HEK293T (cell line): ENCODE measurements at regions not wholly inside any gene's neighbourhood (a gene's known extent, or its start where the extent isn't known, plus 50 kb on each side); places are given as distances from the start of the nearest gene placed in this dataset.

ENCODE experiments used
- ARNT ChIP-seq: fragments of 450-650 bp; IDR thresholded peaks from 2 replicates; pipeline ENCODE4 v1.6.1; 2017; ENCODE audit warnings: mild to moderate bottlenecking
- CTBP1 ChIP-seq: fragments of 450-650 bp; IDR thresholded peaks from 2 replicates; pipeline ENCODE4 v1.6.1; 2016; ENCODE audit warnings: borderline replicate concordance
- ELF4 ChIP-seq: fragments of 450-650 bp; IDR thresholded peaks from 2 replicates; pipeline ENCODE4 v1.6.1; 2017; ENCODE audit warnings: antibody characterized with exemption
- FOXA1 ChIP-seq: fragments of 450-650 bp; IDR thresholded peaks from 2 replicates; pipeline ENCODE4 v1.6.1; 2016; ENCODE audit warnings: mild to moderate bottlenecking
- FOXM1 ChIP-seq: fragments of 450-650 bp; IDR thresholded peaks from 2 replicates; pipeline ENCODE4 v1.6.1; 2017; ENCODE audit warnings: mild to moderate bottlenecking, borderline replicate concordance
- L3MBTL2 ChIP-seq: fragments of 450-650 bp; conservative IDR thresholded peaks from 2 replicates; pipeline ENCODE4 v1.6.1; 2016; ENCODE audit warnings: mild to moderate bottlenecking
- SP1 ChIP-seq: fragments of 450-650 bp; IDR thresholded peaks from 2 replicates; pipeline ENCODE4 v1.6.1; 2017
- SUZ12 ChIP-seq: fragments of 450-650 bp; IDR thresholded peaks from 2 replicates; pipeline ENCODE4 v1.6.1; 2016; ENCODE audit warnings: mild to moderate bottlenecking
- TARDBP ChIP-seq: fragments of 450-650 bp; IDR thresholded peaks from 2 replicates; pipeline ENCODE4 v1.6.1; 2016
- ZNF384 ChIP-seq: fragments of 450-650 bp; IDR thresholded peaks from 2 replicates; pipeline ENCODE4 v1.6.1; 2016
- TF ChIP-seq, protein P1 (sequence below): fragments of 450-650 bp; IDR thresholded peaks from 2 replicates; pipeline ENCODE4 v1.6.1; 2016

DNA sequence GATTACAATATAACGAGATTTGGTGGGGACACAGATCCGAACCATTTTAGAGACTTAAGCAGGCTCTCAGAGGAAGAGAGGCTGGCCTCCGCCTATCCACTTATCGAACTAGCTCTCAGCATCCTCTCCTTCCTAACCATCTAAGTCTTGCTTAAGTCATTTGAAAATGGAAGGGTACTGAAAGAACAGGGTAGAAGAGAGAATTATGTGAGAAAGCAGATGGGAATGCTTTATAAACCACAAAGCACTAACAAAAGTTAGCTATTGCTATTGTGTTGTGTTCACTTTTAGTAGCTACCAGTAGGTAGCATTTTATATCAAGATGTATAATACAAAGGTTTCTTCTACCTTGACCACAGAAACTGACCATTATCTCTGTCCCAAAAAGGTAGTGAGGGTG, 153.4 kb upstream of the CADM1 start:
- TF ChIP-seq ARNT (no peak), SP1 (no peak), FOXM1 (no peak), TARDBP (no peak), SUZ12 (no peak), ELF4 (no peak), CTBP1 (no peak), L3MBTL2 (no peak), FOXA1 (no peak), ZNF384 (no peak)
- TF ChIP-seq, protein P1, sequence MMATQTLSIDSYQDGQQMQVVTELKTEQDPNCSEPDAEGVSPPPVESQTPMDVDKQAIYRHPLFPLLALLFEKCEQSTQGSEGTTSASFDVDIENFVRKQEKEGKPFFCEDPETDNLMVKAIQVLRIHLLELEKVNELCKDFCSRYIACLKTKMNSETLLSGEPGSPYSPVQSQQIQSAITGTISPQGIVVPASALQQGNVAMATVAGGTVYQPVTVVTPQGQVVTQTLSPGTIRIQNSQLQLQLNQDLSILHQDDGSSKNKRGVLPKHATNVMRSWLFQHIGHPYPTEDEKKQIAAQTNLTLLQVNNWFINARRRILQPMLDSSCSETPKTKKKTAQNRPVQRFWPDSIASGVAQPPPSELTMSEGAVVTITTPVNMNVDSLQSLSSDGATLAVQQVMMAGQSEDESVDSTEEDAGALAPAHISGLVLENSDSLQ = no peak
